GM10248 (cell line): ENCODE measurements at regions not wholly inside any gene's neighbourhood (a gene's known extent, or its start where the extent isn't known, plus 50 kb on each side); places are given as distances from the start of the nearest gene placed in this dataset.

ENCODE experiments used
- CTCF ChIA-PET: fragments of 300-600 bp; sonication (Branson Sonifier 250); formaldehyde crosslinking; extraction: SDS; loops from one replicate; lab custom pipeline; 2021; ENCODE audit warnings: antibody characterized with exemption; lab: Yijun Ruan, JAX
- POLR2A ChIA-PET: fragments of 350-650 bp; sonication (Branson Sonifier 250); formaldehyde crosslinking; extraction: SDS; loops from one replicate; lab custom pipeline; 2020; ENCODE audit warnings: antibody characterized with exemption; lab: Yijun Ruan, JAX
- DNase-seq: peaks from one replicate; pipeline ENCODE4 v3.0.0; 2012; ENCODE audit errors: extremely low spot score
- CTCF ChIP-seq: IDR thresholded peaks from 2 replicates; pipeline ENCODE4 v1.5.1; 2012; ENCODE audit warnings: mild to moderate bottlenecking, low read depth; ENCODE audit errors: extremely low read depth, missing control alignments, control extremely low read depth

GRCh38 chr6:123127807-123128206, 131.8 kb downstream of the CLVS2 start:
- CTCF ChIA-PET, result no interaction called here
- no peak for TF ChIP-seq CTCF
- POLR2A ChIA-PET, result no interaction called here
- no peak for DNase-seq

GRCh38 chr6:123150076-123150475, 154.0 kb downstream of the CLVS2 start:
- ChIA-PET POLR2A (no interaction called here), CTCF (interaction anchor here (1.1 to 1.4 kb wide), 2 partner anchors 9 to 16 kb away, joined by 3 to 4 read pairs; no protein-coding TSS in a partner anchor)
- no peak for DNase-seq
- TF ChIP-seq CTCF, result no peak

GRCh38 chr6:123159861-123160260, 163.8 kb downstream of the CLVS2 start:
- no peak for TF ChIP-seq CTCF
- ChIA-PET POLR2A (no interaction called here), CTCF (interaction anchor here (1.5 kb wide), 1 partner anchor 9 kb away, joined by 4 read pairs; no protein-coding TSS in a partner anchor)
- no peak for DNase-seq
